A549 (cell line): ENCODE measurements at regions not wholly inside any gene's neighbourhood (a gene's known extent, or its start where the extent isn't known, plus 50 kb on each side); places are given as distances from the start of the nearest gene placed in this dataset.

ENCODE experiments used
- ATAC-seq, 2 experiments: fragments of 200-7000 bp in 1 of 2; fragments of >200 bp in 1 of 2; cut with Nextera tagmentation in 1 of 2; cut with Tn5 transposase in 1 of 2; 3 replicates each; pipeline versions ENCODE4 v1.8.0 to v1.9.1; 2018 to 2020; ENCODE audit warnings: mild to moderate bottlenecking in 1 of 2, moderate library complexity in 1 of 2
- CTCF ChIA-PET: fragments of 300-600 bp; sonication (Branson Sonifier 250); formaldehyde crosslinking; extraction: SDS; loops from one replicate; lab custom pipeline; 2021; ENCODE audit warnings: antibody characterized with exemption, inconsistent platforms; lab: Yijun Ruan, JAX
- POLR2A ChIA-PET: fragments of 350-600 bp; formaldehyde crosslinking; extraction: SDS; loops from one replicate; lab custom pipeline; 2021; ENCODE audit warnings: antibody characterized with exemption, inconsistent platforms; lab: Yijun Ruan, JAX
- DNase-seq, 2 experiments: peaks; one replicate each; pipeline versions ENCODE4 v3.0.0 to v3.0.0-alpha.2; 2011 to 2016; ENCODE audit warnings: low read depth in 1 of 2, low spot score in 1 of 2
- FAIRE-seq: peaks from 2 replicates; lab custom pipeline; 2011; peaks lifted over from hg19 to GRCh38; lab: Jason Lieb, UNC
- H3K27ac ChIP-seq, 2 experiments: fragments of >200 bp; sonication (Bioruptor Twin); formaldehyde crosslinking; 3 replicates each; pipeline ENCODE4 v1.5.1; 2016 to 2017
- H3K4me1 ChIP-seq: fragments of >200 bp; sonication (Bioruptor Twin); formaldehyde crosslinking; 3 replicates; pipeline ENCODE4 v1.6.1; 2016
- H3K4me2 ChIP-seq: fragments of >200 bp; sonication (Bioruptor Twin); formaldehyde crosslinking; 3 replicates; pipeline ENCODE4 v1.6.1; 2016
- H3K4me3 ChIP-seq: fragments of >200 bp; sonication (Bioruptor Twin); formaldehyde crosslinking; 3 replicates; pipeline ENCODE4 v1.5.1; 2016
- H3K9me3 ChIP-seq: fragments of >200 bp; sonication (Bioruptor Twin); formaldehyde crosslinking; 3 replicates; pipeline ENCODE4 v1.6.1; 2016
- CHD4 ChIP-seq: fragments of 200-600 bp; sonication (generic); IDR thresholded peaks from 2 replicates; pipeline ENCODE4 v1.6.1; 2016; ENCODE audit warnings: antibody characterized with exemption, mild to moderate bottlenecking, borderline replicate concordance
- EHF ChIP-seq: fragments of 250-450 bp; sonication (Bioruptor Pico); IDR thresholded peaks from 2 replicates; pipeline ENCODE4 v1.5.0; 2020; ENCODE audit warnings: mild to moderate bottlenecking
- ESRRA ChIP-seq: fragments of 150-350 bp; IDR thresholded peaks from 2 replicates; pipeline ENCODE4 v1.6.1; 2014; ENCODE audit warnings: mild to moderate bottlenecking, low read length, borderline replicate concordance
- GATA3 ChIP-seq: IDR thresholded peaks from 2 replicates; pipeline ENCODE4 v1.6.1; 2012; ENCODE audit warnings: borderline replicate concordance
- HEYL ChIP-seq: fragments of 250-450 bp; sonication (Bioruptor Pico); IDR thresholded peaks from 2 replicates; pipeline ENCODE4 v1.8.0; 2021; ENCODE audit warnings: mild to moderate bottlenecking, moderate library complexity
- HOXA7 ChIP-seq: fragments of 250-450 bp; sonication (Bioruptor Pico); IDR thresholded peaks from 2 replicates; pipeline ENCODE4 v1.5.0; 2020; ENCODE audit warnings: mild to moderate bottlenecking, moderate library complexity
- HOXB5 ChIP-seq: fragments of 250-450 bp; sonication (Bioruptor Pico); IDR thresholded peaks from 2 replicates; pipeline ENCODE4 v1.5.0; 2020; ENCODE audit warnings: mild to moderate bottlenecking, moderate library complexity
- JUN ChIP-seq, 2 experiments: fragments of >200 bp; sonication (Bioruptor Twin); formaldehyde crosslinking; IDR thresholded peaks; 2 replicates in 1 of 2; 3 replicates in 1 of 2; pipeline ENCODE4 v1.6.1; 2016 to 2017
- KDM1A ChIP-seq: fragments of 200-600 bp; sonication (generic); IDR thresholded peaks from 2 replicates; pipeline ENCODE4 v1.6.1; 2016; ENCODE audit warnings: low read depth, mild to moderate bottlenecking
- MAZ ChIP-seq: fragments of 150-350 bp; IDR thresholded peaks from 2 replicates; pipeline ENCODE4 v1.6.1; 2014; ENCODE audit warnings: antibody characterized with exemption, low read depth, low read length, borderline replicate concordance
- MYC ChIP-seq: IDR thresholded peaks from 2 replicates; pipeline ENCODE4 v1.6.1; 2012; ENCODE audit warnings: mild to moderate bottlenecking, inconsistent platforms, low read length, improper control_type of control experiment, borderline replicate concordance
- NPAS2 ChIP-seq: fragments of 250-450 bp; sonication (Bioruptor Pico); IDR thresholded peaks from 2 replicates; pipeline ENCODE4 v1.8.0; 2022; ENCODE audit warnings: mild to moderate bottlenecking, moderate library complexity, borderline replicate concordance
- NR3C1 ChIP-seq: fragments of >200 bp; sonication (Bioruptor Twin); formaldehyde crosslinking; IDR thresholded peaks from 3 replicates; pipeline ENCODE4 v1.6.1; 2017
- POLR2A ChIP-seq: IDR thresholded peaks from 2 replicates; pipeline ENCODE4 v1.6.1; 2012; ENCODE audit warnings: mild to moderate bottlenecking, low read length
- POLR2AphosphoS2 ChIP-seq: conservative IDR thresholded peaks from 2 replicates; pipeline ENCODE4 v1.6.1; 2012; ENCODE audit warnings: low read length, improper control_type of control experiment, inconsistent platforms
- RAD21 ChIP-seq, 2 experiments: fragments of >200 bp in 1 of 2; sonication (Bioruptor Twin) in 1 of 2; formaldehyde crosslinking in 1 of 2; IDR thresholded peaks in 1 of 2; conservative IDR thresholded peaks in 1 of 2; 2 replicates in 1 of 2; 3 replicates in 1 of 2; pipeline ENCODE4 v1.6.1; 2012 to 2018; ENCODE audit warnings: inconsistent platforms in 1 of 2
- RARB ChIP-seq: fragments of 250-450 bp; sonication (Bioruptor Pico); IDR thresholded peaks from 2 replicates; pipeline ENCODE4 v1.8.0; 2021; ENCODE audit warnings: mild to moderate bottlenecking, moderate library complexity
- RCOR1 ChIP-seq: fragments of 150-350 bp; IDR thresholded peaks from 2 replicates; pipeline ENCODE4 v1.6.1; 2014; ENCODE audit warnings: antibody characterized with exemption, low read length, low read depth
- REST ChIP-seq: fragments of 200-600 bp; sonication (generic); IDR thresholded peaks from 2 replicates; pipeline ENCODE4 v1.6.1; 2016; ENCODE audit warnings: antibody characterized with exemption, mild to moderate bottlenecking, moderate library complexity
- RNF2 ChIP-seq: fragments of 200-600 bp; sonication (generic); IDR thresholded peaks from 2 replicates; pipeline ENCODE4 v1.6.1; 2016; ENCODE audit warnings: low read depth, mild to moderate bottlenecking, antibody characterized with exemption, moderate library complexity, borderline replicate concordance
- SMC3 ChIP-seq: fragments of >200 bp; sonication (Bioruptor Twin); formaldehyde crosslinking; IDR thresholded peaks from 3 replicates; pipeline ENCODE4 v1.6.1; 2018; ENCODE audit warnings: inconsistent platforms
- SREBF2 ChIP-seq: fragments of 450-650 bp; IDR thresholded peaks from 2 replicates; pipeline ENCODE4 v1.6.1; 2014; ENCODE audit warnings: mild to moderate bottlenecking, moderate library complexity
- TP53 ChIP-seq: fragments of 250-450 bp; sonication (Bioruptor Pico); IDR thresholded peaks from 2 replicates; pipeline ENCODE4 v1.5.0; 2021; ENCODE audit warnings: mild to moderate bottlenecking, moderate library complexity
- ZC3H11A ChIP-seq: fragments of 450-650 bp; IDR thresholded peaks from 2 replicates; pipeline ENCODE4 v1.6.1; 2014; ENCODE audit warnings: antibody characterized with exemption, mild to moderate bottlenecking
- ZFP36 ChIP-seq: fragments of 450-650 bp; IDR thresholded peaks from 2 replicates; pipeline ENCODE4 v1.6.1; 2014; ENCODE audit warnings: borderline replicate concordance; ENCODE audit not compliant: partially characterized antibody
- WGBS: methylation state at CpG from one replicate; pipeline ENCODE4 v1.1.6; 2017; ENCODE audit errors: missing lambda C conversion rate; 5-methylcytosine and 5-hydroxymethylcytosine counted together
- TF ChIP-seq, protein P1 (sequence below): fragments of >200 bp; sonication (Bioruptor Twin); formaldehyde crosslinking; IDR thresholded peaks from 3 replicates; pipeline ENCODE4 v1.5.1; 2016
- TF ChIP-seq, protein P2 (sequence below): fragments of >200 bp; sonication (Bioruptor Twin); formaldehyde crosslinking; IDR thresholded peaks from 2 replicates; pipeline ENCODE4 v1.6.1; 2016

DNA sequence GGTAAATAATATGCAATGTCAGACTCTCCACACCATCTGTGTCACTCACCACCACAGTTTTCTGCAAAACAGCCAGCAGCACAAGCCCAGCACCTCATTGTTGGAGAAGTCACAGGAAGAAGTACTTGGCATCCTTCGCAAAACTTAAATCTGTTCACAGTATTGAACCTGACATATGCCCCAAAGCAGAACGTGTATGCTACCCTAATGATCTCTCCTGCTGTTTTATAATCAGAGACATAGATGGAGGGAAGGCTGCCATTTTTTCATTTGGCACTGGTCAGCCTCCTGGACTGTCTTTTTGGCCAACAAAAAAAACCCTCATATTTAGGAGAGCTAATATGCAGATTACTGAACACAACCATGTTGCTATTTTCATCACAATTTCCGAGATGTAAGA lies 1272.9 kb downstream of the ROBO1 start (continued):
- TF ChIP-seq, protein P1, sequence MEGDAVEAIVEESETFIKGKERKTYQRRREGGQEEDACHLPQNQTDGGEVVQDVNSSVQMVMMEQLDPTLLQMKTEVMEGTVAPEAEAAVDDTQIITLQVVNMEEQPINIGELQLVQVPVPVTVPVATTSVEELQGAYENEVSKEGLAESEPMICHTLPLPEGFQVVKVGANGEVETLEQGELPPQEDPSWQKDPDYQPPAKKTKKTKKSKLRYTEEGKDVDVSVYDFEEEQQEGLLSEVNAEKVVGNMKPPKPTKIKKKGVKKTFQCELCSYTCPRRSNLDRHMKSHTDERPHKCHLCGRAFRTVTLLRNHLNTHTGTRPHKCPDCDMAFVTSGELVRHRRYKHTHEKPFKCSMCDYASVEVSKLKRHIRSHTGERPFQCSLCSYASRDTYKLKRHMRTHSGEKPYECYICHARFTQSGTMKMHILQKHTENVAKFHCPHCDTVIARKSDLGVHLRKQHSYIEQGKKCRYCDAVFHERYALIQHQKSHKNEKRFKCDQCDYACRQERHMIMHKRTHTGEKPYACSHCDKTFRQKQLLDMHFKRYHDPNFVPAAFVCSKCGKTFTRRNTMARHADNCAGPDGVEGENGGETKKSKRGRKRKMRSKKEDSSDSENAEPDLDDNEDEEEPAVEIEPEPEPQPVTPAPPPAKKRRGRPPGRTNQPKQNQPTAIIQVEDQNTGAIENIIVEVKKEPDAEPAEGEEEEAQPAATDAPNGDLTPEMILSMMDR, result no peak
- TF ChIP-seq RAD21 (conservative IDR thresholded peaks at IDR 0.05 in 1 of 2, IDR thresholded peaks at IDR 0.05 in 1 of 2) (no peak), MAZ (no peak)

GRCh38 chr3:78495301-78495700 lies 1272.5 kb downstream of the ROBO1 start:
- ChIA-PET POLR2A (no interaction called here), CTCF (interaction anchor here (1.6 kb wide), 1 partner anchor 25 kb away, joined by 3 read pairs; no protein-coding TSS in a partner anchor)
- no peak for TF ChIP-seq CHD4
- no peak for TF ChIP-seq POLR2A
- TF ChIP-seq, protein P2, sequence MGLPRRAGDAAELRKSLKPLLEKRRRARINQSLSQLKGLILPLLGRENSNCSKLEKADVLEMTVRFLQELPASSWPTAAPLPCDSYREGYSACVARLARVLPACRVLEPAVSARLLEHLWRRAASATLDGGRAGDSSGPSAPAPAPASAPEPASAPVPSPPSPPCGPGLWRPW, result no peak
- no peak for TF ChIP-seq RARB
- no peak for TF ChIP-seq ZFP36
- no peak for TF ChIP-seq REST
- no peak for TF ChIP-seq HOXB5 (CRISPR knock-in tag)
- no peak for TF ChIP-seq SREBF2
- TF ChIP-seq POLR2AphosphoS2, result no peak
- no peak for FAIRE-seq
- H3K4me2 ChIP-seq, result no peak overlapping the region
- ATAC-seq, result no peak
- DNase-seq, result no peak
- WGBS, result 0% methylated on average over 1 of the region's 1 CpG
- no peaks in the 10 kb centered on the region for H3K9me3 ChIP-seq
- no peak overlapping the region for H3K4me3 ChIP-seq
- H3K4me1 ChIP-seq, result no peaks in the 10 kb centered on the region
- no peak overlapping the region for H3K27ac ChIP-seq

DNA sequence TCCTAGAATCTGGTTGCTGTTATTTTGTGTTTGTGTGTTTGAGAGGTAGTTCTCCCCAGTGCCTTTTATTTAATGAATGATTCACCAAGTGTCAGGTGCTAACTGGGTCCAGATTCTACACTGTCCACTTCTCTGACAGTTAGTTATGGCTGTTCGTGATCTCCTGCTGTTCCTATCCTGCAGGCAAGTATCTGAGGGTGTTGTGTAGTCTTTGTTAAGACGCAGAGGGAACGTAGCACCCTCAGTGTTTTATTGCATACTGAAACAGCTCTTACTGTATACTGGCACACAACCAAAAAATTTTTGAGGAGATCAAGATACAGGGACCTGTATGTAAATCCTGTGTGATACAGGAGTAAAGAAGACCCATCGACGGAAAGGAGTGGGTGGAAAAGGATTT lies 1271.3 kb downstream of the ROBO1 start:
- no peak for FAIRE-seq
- ATAC-seq, result no peak
- no peak overlapping the region for H3K4me3 ChIP-seq
- ChIA-PET POLR2A (no interaction called here), CTCF (interaction anchor here (1.6 kb wide), 1 partner anchor 24 kb away, joined by 3 read pairs; no protein-coding TSS in a partner anchor)
- no peak for DNase-seq
- H3K4me2 ChIP-seq, result no peak overlapping the region
- no peaks in the 10 kb centered on the region for H3K4me1 ChIP-seq
- no peaks in the 10 kb centered on the region for H3K9me3 ChIP-seq
- H3K27ac ChIP-seq, result no peak overlapping the region
- 8% methylated on average over 5 of the region's 5 CpGs for WGBS
- TF ChIP-seq ESRRA (no peak), GATA3 (no peak), TP53 (CRISPR knock-in tag) (no peak), SMC3 (no peak), EHF (CRISPR knock-in tag) (no peak), ZC3H11A (no peak), HOXB5 (CRISPR knock-in tag) (no peak), NR3C1 (no peak), HEYL (CRISPR knock-in tag) (no peak), RCOR1 (no peak), RNF2 (no peak), JUN (IDR thresholded peaks at IDR 0.05) (no peak), REST (no peak), NPAS2 (CRISPR knock-in tag) (no peak), RAD21 (conservative IDR thresholded peaks at IDR 0.05 in 1 of 2, IDR thresholded peaks at IDR 0.05 in 1 of 2) (no peak), MYC (no peak), KDM1A (no peak), HOXA7 (no peak)
- TF ChIP-seq, protein P2, result no peak
